Colonic mucosa (tissue), 4 donors: ENCODE measurements at regions not wholly inside any gene's neighbourhood (a gene's known extent, or its start where the extent isn't known, plus 50 kb on each side); places are given as distances from the start of the nearest gene placed in this dataset.
"Not testable (repeated sequence)": the region's sequence is repeated elsewhere in the genome, so short reads cannot be mapped to it uniquely, and the experiment has no call there.

ENCODE experiments used
- DNase-seq: peaks from one replicate; pipeline ENCODE4 v3.0.0-alpha.2; 2020
- H3K27ac ChIP-seq: fragments of 200-600 bp; one replicate; pipeline ENCODE4 v1.8.0; 2021
- H3K27me3 ChIP-seq: fragments of 200-600 bp; one replicate; pipeline ENCODE4 v1.8.0; 2021
- H3K36me3 ChIP-seq: fragments of 200-600 bp; one replicate; pipeline ENCODE4 v1.8.0; 2021
- H3K4me1 ChIP-seq: fragments of 200-600 bp; one replicate; pipeline ENCODE4 v1.8.0; 2021; ENCODE audit warnings: mild to moderate bottlenecking
- H3K4me3 ChIP-seq: fragments of 200-600 bp; one replicate; pipeline ENCODE4 v1.8.0; 2021
- H3K9ac ChIP-seq, 2 donors: one replicate each; pipeline ENCODE4 v1.7.0; 2013; ENCODE audit warnings: control low read depth in 2 of 2, low read depth in 2 of 2, low read length in 2 of 2
- H3K9me3 ChIP-seq: fragments of 200-600 bp; one replicate; pipeline ENCODE4 v1.8.0; 2021
- CTCF ChIP-seq: fragments of 200-600 bp; IDR thresholded peaks from one replicate; pipeline ENCODE4 v1.8.0; 2022; ENCODE audit warnings: antibody characterized with exemption, mild to moderate bottlenecking
- intact Hi-C: fragments of 100-400 bp; cut with DNase I; formaldehyde crosslinking; loops from one replicate; pipeline ENCODE4 v1.14.1; 2022
- donor health status: healthy.
- donor health status: DM: no; HTN: no; CAD: no.
- donor health status: DM: no; HTN: no; CAD: no.

- H3K27me3 ChIP-seq, result no peaks in the 10 kb centered on the region
- no peaks in the 10 kb centered on the region for H3K36me3 ChIP-seq
- no peak for TF ChIP-seq CTCF
- H3K4me1 ChIP-seq, result no peaks in the 10 kb centered on the region
- no peak overlapping the region for H3K27ac ChIP-seq
- intact Hi-C loops, result no loop called here
- H3K9ac ChIP-seq, result no peak overlapping the region
- H3K9me3 ChIP-seq, result no peaks in the 10 kb centered on the region
- H3K4me3 ChIP-seq, result no peak overlapping the region
- DNase-seq, result no peak
These were observed 1283.7 kb upstream of the RAG2 start for GRCh38 chr11:37881741-37882140.

- Histone ChIP-seq H3K4me1 (no peaks in the 10 kb centered on the region), H3K27ac (no peak overlapping the region), H3K4me3 (no peak overlapping the region), H3K9me3 (no peaks in the 10 kb centered on the region), H3K9ac (no peak overlapping the region), H3K27me3 (no peaks in the 10 kb centered on the region), H3K36me3 (no peaks in the 10 kb centered on the region)
- TF ChIP-seq CTCF, result no peak
- intact Hi-C loops, result no loop called here
- DNase-seq, result no peak
These were observed 1263.6 kb upstream of the RAG2 start for GRCh38 chr11:37861671-37862070.

GRCh38 chr11:37858806-37859537 lies 1260.9 kb upstream of the RAG2 start:
- H3K4me3 ChIP-seq, H3K27ac ChIP-seq, H3K9ac ChIP-seq, H3K9me3 ChIP-seq, intact Hi-C loops, H3K4me1 ChIP-seq, DNase-seq, H3K36me3 ChIP-seq, H3K27me3 ChIP-seq: not testable (repeated sequence)

- Histone ChIP-seq H3K4me3 (no peak overlapping the region), H3K9ac (no peak overlapping the region), H3K4me1 (no peaks in the 10 kb centered on the region), H3K27ac (no peak overlapping the region), H3K36me3 (no peaks in the 10 kb centered on the region), H3K27me3 (no peaks in the 10 kb centered on the region), H3K9me3 (no peaks in the 10 kb centered on the region)
- no peak for TF ChIP-seq CTCF
- intact Hi-C loops, result no loop called here
- DNase-seq, result no peak
These were observed 1260.4 kb upstream of the RAG2 start for GRCh38 chr11:37858398-37858797.

GRCh38 chr11:37857726-37858125 lies 1259.7 kb upstream of the RAG2 start:
- Histone ChIP-seq H3K27ac (no peak overlapping the region), H3K36me3 (no peaks in the 10 kb centered on the region), H3K9me3 (no peaks in the 10 kb centered on the region), H3K4me1 (no peaks in the 10 kb centered on the region), H3K9ac (no peak overlapping the region), H3K4me3 (no peak overlapping the region), H3K27me3 (no peaks in the 10 kb centered on the region)
- no peak for TF ChIP-seq CTCF
- DNase-seq, result no peak
- intact Hi-C loops, result no loop called here

GRCh38 chr11:37849706-37850105 lies 1251.7 kb upstream of the RAG2 start:
- Histone ChIP-seq H3K27me3 (no peaks in the 10 kb centered on the region), H3K36me3 (no peaks in the 10 kb centered on the region), H3K27ac (no peak overlapping the region), H3K9ac (no peak overlapping the region), H3K4me1 (no peaks in the 10 kb centered on the region), H3K4me3 (no peak overlapping the region), H3K9me3 (no peaks in the 10 kb centered on the region)
- intact Hi-C loops, result no loop called here
- no peak for TF ChIP-seq CTCF
- no peak for DNase-seq
